ENCODE measurements at regions not wholly inside any gene's neighbourhood (a gene's known extent, or its start where the extent isn't known, plus 50 kb on each side); places are given as distances from the start of the nearest gene placed in this dataset.

DNA sequence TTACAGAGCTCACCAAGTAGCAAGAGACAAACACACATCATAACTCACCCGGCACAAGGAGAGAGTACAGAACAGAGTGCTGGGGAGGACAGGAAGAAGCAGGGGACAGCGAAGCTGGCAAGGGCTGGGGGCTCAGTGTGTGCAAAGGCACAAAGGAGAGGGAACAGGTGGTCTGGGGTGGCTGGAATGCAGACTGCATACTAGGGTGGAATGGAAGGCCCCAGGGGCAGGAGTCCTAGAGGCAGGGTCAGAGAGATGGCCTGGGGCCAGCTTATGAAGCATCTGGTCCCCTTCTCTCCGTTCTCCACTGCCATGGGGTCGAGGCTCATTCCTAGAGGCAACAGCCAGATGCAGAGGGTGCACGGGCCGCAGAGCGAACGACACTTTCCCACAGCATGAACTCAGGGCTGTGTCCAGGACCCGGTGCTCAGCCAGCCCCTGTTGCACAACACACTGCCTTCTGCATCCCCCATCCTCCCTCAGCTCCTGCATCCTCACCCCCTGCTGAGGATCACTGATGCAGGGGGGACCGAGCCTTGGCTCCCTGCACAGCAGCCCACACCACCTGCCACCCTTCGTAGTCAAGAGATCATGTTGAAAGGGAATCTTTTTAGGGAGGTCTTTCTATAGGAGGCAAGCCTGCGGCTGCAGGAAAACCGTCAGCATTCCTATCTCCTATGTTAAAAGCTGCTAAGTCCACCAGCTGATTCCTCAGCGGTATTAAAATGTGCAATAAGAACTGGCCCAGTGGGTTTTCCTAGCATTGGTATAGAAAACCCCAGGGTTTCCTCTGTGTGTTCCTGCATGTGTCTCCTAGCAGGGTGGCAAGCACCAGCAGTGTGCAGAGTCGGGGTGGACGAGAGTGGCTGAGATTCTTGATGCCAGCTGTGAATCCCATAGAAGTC is 293.5 kb downstream of the UACA start:
- DNase-seq (ENCODE audit: low read depth, low spot score) = no peak
- no peak overlapping the region for H3K4me3 ChIP-seq (ENCODE audit: insufficient read length, low read depth)
- TF ChIP-seq ZNF274 (IDR thresholded peaks at IDR 0.05; ENCODE audit: low read depth, low read length) (no peak), YY1 (IDR thresholded peaks at IDR 0.05; ENCODE audit: insufficient read depth, insufficient read length) (no peak), SUZ12 (IDR thresholded peaks at IDR 0.05; ENCODE audit: extremely low read depth, insufficient read depth, insufficient read length) (no peak)
- peaks cover 24% of the 10 kb centered on the region for H3K4me1 ChIP-seq (ENCODE audit: insufficient read depth, insufficient read length)
- no peaks in the 10 kb centered on the region for H3K36me3 ChIP-seq (ENCODE audit: insufficient read depth, insufficient read length, low read length)
- H3K9ac ChIP-seq (ENCODE audit: insufficient read length, low read depth) = no peak overlapping the region
- H3K27me3 ChIP-seq (ENCODE audit: insufficient read depth, insufficient read length) = no peaks in the 10 kb centered on the region
- no peaks in the 10 kb centered on the region for H3K9me3 ChIP-seq (ENCODE audit: insufficient read depth, low read length)

DNA sequence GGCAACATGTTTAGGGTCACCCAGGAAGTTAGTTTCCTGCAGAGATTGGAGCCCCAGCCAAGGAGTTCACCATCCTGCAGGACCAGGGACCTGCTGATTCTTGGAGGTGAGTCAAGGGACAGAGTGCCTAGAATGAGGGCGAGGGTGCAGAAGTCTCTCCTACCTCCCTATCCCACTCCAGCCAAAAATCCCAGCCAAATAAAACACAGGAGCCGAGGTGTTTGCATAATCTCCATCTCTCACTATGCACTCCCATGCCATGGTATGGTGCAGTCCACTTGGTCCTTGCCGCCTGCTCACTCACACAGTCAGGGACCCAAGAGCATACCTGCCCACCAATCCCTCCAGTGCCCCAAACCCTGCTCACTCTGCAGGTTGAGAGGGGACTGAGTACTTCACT is 294.2 kb downstream of the UACA start:
- TF ChIP-seq SUZ12 (IDR thresholded peaks at IDR 0.05; ENCODE audit: extremely low read depth, insufficient read depth, insufficient read length) = no peak
- no peak for TF ChIP-seq ZNF274 (IDR thresholded peaks at IDR 0.05; ENCODE audit: low read depth, low read length)
- TF ChIP-seq YY1 (IDR thresholded peaks at IDR 0.05; ENCODE audit: insufficient read depth, insufficient read length) = no peak
- peaks cover 21% of the 10 kb centered on the region for H3K4me1 ChIP-seq (ENCODE audit: insufficient read depth, insufficient read length)

GRCh38 chr15:70466895-70467529 is 296.3 kb downstream of the UACA start:
- no peak overlapping the region for H3K9ac ChIP-seq (ENCODE audit: insufficient read length, low read depth)
- peak; percentile 63 for DNase-seq (ENCODE audit: low read depth, low spot score)
- peaks cover 21% of the 10 kb centered on the region for H3K4me1 ChIP-seq (ENCODE audit: insufficient read depth, insufficient read length)
- no peaks in the 10 kb centered on the region for H3K27me3 ChIP-seq (ENCODE audit: insufficient read depth, insufficient read length)
- TF ChIP-seq ZNF274 (IDR thresholded peaks at IDR 0.05; ENCODE audit: low read depth, low read length) (no peak), YY1 (IDR thresholded peaks at IDR 0.05; ENCODE audit: insufficient read depth, insufficient read length) (no peak), SUZ12 (IDR thresholded peaks at IDR 0.05; ENCODE audit: extremely low read depth, insufficient read depth, insufficient read length) (no peak)
- H3K4me3 ChIP-seq (ENCODE audit: insufficient read length, low read depth) = no peak overlapping the region
- H3K9me3 ChIP-seq (ENCODE audit: insufficient read depth, low read length) = no peaks in the 10 kb centered on the region
- H3K36me3 ChIP-seq (ENCODE audit: insufficient read depth, insufficient read length, low read length) = no peaks in the 10 kb centered on the region

More for the DNA sequence above, 294.2 kb downstream of the UACA start:
- no peak for DNase-seq (ENCODE audit: low read depth, low spot score)
- Histone ChIP-seq H3K27me3 (ENCODE audit: insufficient read depth, insufficient read length) (no peaks in the 10 kb centered on the region), H3K9ac (ENCODE audit: insufficient read length, low read depth) (no peak overlapping the region), H3K9me3 (ENCODE audit: insufficient read depth, low read length) (no peaks in the 10 kb centered on the region), H3K36me3 (ENCODE audit: insufficient read depth, insufficient read length, low read length) (no peaks in the 10 kb centered on the region), H3K4me3 (ENCODE audit: insufficient read length, low read depth) (no peak overlapping the region)

DNA sequence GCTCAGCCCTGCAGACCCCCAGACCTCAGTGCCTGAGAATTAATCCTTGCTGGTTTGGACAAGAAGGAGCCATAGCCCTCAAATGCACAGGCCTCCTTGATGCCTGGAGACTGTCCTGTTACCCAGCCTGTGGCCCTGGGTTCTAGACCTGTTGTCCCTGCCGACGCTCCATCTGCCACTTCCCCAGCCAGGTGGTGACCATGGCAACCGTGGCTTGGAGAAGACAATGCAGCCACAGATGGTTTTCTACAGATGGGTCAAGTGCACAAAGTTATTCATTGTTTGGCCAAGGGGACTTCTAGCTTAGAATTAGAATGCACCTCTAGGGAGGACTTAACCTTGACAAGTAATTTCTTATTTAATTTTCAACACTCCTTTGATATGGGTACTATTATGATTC is 297.1 kb downstream of the UACA start:
- peaks cover 21% of the 10 kb centered on the region for H3K4me1 ChIP-seq (ENCODE audit: insufficient read depth, insufficient read length)
- TF ChIP-seq SUZ12 (IDR thresholded peaks at IDR 0.05; ENCODE audit: extremely low read depth, insufficient read depth, insufficient read length) = no peak
- TF ChIP-seq YY1 (IDR thresholded peaks at IDR 0.05; ENCODE audit: insufficient read depth, insufficient read length) = no peak
- TF ChIP-seq ZNF274 (IDR thresholded peaks at IDR 0.05; ENCODE audit: low read depth, low read length) = no peak
- no peak for DNase-seq (ENCODE audit: low read depth, low spot score)
- H3K9me3 ChIP-seq (ENCODE audit: insufficient read depth, low read length) = no peaks in the 10 kb centered on the region
- no peaks in the 10 kb centered on the region for H3K36me3 ChIP-seq (ENCODE audit: insufficient read depth, insufficient read length, low read length)
- no peak overlapping the region for H3K4me3 ChIP-seq (ENCODE audit: insufficient read length, low read depth)
- no peak overlapping the region for H3K9ac ChIP-seq (ENCODE audit: insufficient read length, low read depth)
- no peaks in the 10 kb centered on the region for H3K27me3 ChIP-seq (ENCODE audit: insufficient read depth, insufficient read length)

DNA sequence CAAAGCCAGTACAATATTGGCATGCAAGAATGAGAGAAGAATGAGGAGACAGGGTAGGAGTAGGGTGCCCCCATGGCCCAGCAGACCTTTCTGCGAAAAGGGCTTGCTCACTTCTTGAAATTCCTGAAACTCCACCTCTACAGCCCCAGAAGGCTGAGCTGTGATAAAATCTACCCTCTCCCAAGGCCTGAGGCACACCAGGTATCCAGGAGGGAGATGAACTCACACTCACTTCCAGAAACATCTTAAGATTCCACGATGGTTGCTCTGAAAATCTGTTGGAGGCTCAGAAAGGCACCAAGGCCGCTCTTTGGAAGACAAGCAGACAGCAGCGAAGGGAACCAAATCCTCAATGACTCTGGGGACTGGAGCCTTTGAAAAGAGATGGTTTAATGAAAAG is 297.5 kb downstream of the UACA start:
- TF ChIP-seq YY1 (IDR thresholded peaks at IDR 0.05; ENCODE audit: insufficient read depth, insufficient read length) = no peak
- Histone ChIP-seq H3K4me1 (ENCODE audit: insufficient read depth, insufficient read length) (peaks cover 21% of the 10 kb centered on the region), H3K36me3 (ENCODE audit: insufficient read depth, insufficient read length, low read length) (no peaks in the 10 kb centered on the region), H3K27me3 (ENCODE audit: insufficient read depth, insufficient read length) (no peaks in the 10 kb centered on the region), H3K4me3 (ENCODE audit: insufficient read length, low read depth) (no peak overlapping the region), H3K9ac (ENCODE audit: insufficient read length, low read depth) (no peak overlapping the region), H3K9me3 (ENCODE audit: insufficient read depth, low read length) (no peaks in the 10 kb centered on the region)
- no peak for DNase-seq (ENCODE audit: low read depth, low spot score)

- Histone ChIP-seq H3K9ac (ENCODE audit: insufficient read length, low read depth) (no peak overlapping the region), H3K9me3 (ENCODE audit: insufficient read depth, low read length) (no peaks in the 10 kb centered on the region), H3K4me1 (ENCODE audit: insufficient read depth, insufficient read length) (peaks cover 11% of the 10 kb centered on the region), H3K36me3 (ENCODE audit: insufficient read depth, insufficient read length, low read length) (no peaks in the 10 kb centered on the region), H3K4me3 (ENCODE audit: insufficient read length, low read depth) (no peak overlapping the region), H3K27me3 (ENCODE audit: insufficient read depth, insufficient read length) (no peaks in the 10 kb centered on the region)
- no peak for DNase-seq (ENCODE audit: low read depth, low spot score)
- TF ChIP-seq ZNF274 (IDR thresholded peaks at IDR 0.05; ENCODE audit: low read depth, low read length) (no peak), YY1 (IDR thresholded peaks at IDR 0.05; ENCODE audit: insufficient read depth, insufficient read length) (no peak), SUZ12 (IDR thresholded peaks at IDR 0.05; ENCODE audit: extremely low read depth, insufficient read depth, insufficient read length) (no peak)
Observed at GRCh38 chr15:70463453-70463834, 299.9 kb downstream of the UACA start.

DNA sequence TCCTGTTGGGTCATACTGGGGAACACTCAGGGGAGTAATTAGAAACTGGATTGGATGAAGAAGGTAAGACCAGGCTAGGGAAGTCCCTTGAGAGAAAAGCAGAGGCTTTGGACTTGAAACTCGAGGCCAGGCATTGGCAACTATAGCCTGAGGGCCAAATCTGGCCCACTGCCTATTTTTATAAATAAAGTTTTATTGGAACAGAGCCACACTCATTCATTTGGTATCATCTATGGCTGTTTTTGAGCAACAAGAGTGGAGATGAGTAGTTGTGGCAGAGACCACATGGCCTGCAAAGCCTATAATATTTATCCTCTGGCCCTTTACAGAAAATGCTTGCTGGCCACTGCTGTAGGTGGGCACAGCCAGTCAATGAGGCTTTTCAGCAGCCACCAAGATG is 301.4 kb downstream of the UACA start:
- Histone ChIP-seq H3K36me3 (ENCODE audit: insufficient read depth, insufficient read length, low read length) (no peaks in the 10 kb centered on the region), H3K9me3 (ENCODE audit: insufficient read depth, low read length) (no peaks in the 10 kb centered on the region), H3K9ac (ENCODE audit: insufficient read length, low read depth) (no peak overlapping the region), H3K4me3 (ENCODE audit: insufficient read length, low read depth) (no peak overlapping the region), H3K27me3 (ENCODE audit: insufficient read depth, insufficient read length) (no peaks in the 10 kb centered on the region), H3K4me1 (ENCODE audit: insufficient read depth, insufficient read length) (peaks cover 4% of the 10 kb centered on the region)
- TF ChIP-seq SUZ12 (IDR thresholded peaks at IDR 0.05; ENCODE audit: extremely low read depth, insufficient read depth, insufficient read length) = no peak
- TF ChIP-seq ZNF274 (IDR thresholded peaks at IDR 0.05; ENCODE audit: low read depth, low read length) = no peak
- TF ChIP-seq YY1 (IDR thresholded peaks at IDR 0.05; ENCODE audit: insufficient read depth, insufficient read length) = no peak
- DNase-seq (ENCODE audit: low read depth, low spot score) = no peak

Data from NT2/D1 (cell line).